Stomach smooth muscle (tissue), 2 donors: ENCODE measurements at regions not wholly inside any gene's neighbourhood (a gene's known extent, or its start where the extent isn't known, plus 50 kb on each side); places are given as distances from the start of the nearest gene placed in this dataset.

Source experiments
- H3K27ac ChIP-seq: one replicate; pipeline ENCODE4 v1.7.0; 2013; ENCODE audit warnings: mild to moderate bottlenecking, low read length, inconsistent platforms
- H3K27me3 ChIP-seq, 2 donors: one replicate each; pipeline ENCODE4 v1.7.0; 2013; ENCODE audit warnings: low read length in 2 of 2; ENCODE audit not compliant: insufficient read depth in 2 of 2, control insufficient read depth in 1 of 2
- H3K36me3 ChIP-seq, 2 donors: one replicate each; pipeline ENCODE4 v1.7.0; 2013; ENCODE audit warnings: low read length in 2 of 2; ENCODE audit not compliant: control insufficient read depth in 2 of 2, insufficient read depth in 2 of 2
- H3K4me1 ChIP-seq: one replicate; pipeline ENCODE4 v1.7.0; 2013; ENCODE audit warnings: low read length; ENCODE audit not compliant: control insufficient read depth, insufficient read depth
- H3K4me3 ChIP-seq, 2 donors: one replicate each; pipeline ENCODE4 v1.7.0; 2013; ENCODE audit warnings: low read length in 2 of 2
- H3K9ac ChIP-seq, 2 donors: one replicate each; pipeline ENCODE4 v1.7.0; 2013; ENCODE audit warnings: low read length in 2 of 2, mild to moderate bottlenecking in 1 of 2
- H3K9me3 ChIP-seq, 2 donors: one replicate each; pipeline ENCODE4 v1.7.0; 2013; ENCODE audit warnings: low read length in 2 of 2; ENCODE audit not compliant: control insufficient read depth in 2 of 2
- donor health status: healthy.
- donor health status: Pancreatic carcinoma.

GRCh38 chr10:62911210-62911963 lies 95.2 kb upstream of the EGR2 start:
- H3K4me1 ChIP-seq = peaks cover 14% of the 10 kb centered on the region
- H3K4me3 ChIP-seq = no peak overlapping the region
- no peak overlapping the region for H3K27ac ChIP-seq
- H3K9me3 ChIP-seq = no peaks in the 10 kb centered on the region
- no peaks in the 10 kb centered on the region for H3K27me3 ChIP-seq
- no peak overlapping the region for H3K9ac ChIP-seq
- no peaks in the 10 kb centered on the region for H3K36me3 ChIP-seq

GRCh38 chr10:62907470-62908212 lies 91.5 kb upstream of the EGR2 start:
- Histone ChIP-seq H3K4me1 (no peaks in the 10 kb centered on the region), H3K4me3 (no peak overlapping the region), H3K27me3 (no peaks in the 10 kb centered on the region), H3K9me3 (no peaks in the 10 kb centered on the region), H3K9ac (no peak overlapping the region), H3K27ac (no peak overlapping the region), H3K36me3 (no peaks in the 10 kb centered on the region)

- no peak overlapping the region for H3K27ac ChIP-seq
- H3K9ac ChIP-seq = no peak overlapping the region
- H3K27me3 ChIP-seq = no peaks in the 10 kb centered on the region
- H3K9me3 ChIP-seq = no peaks in the 10 kb centered on the region
- H3K36me3 ChIP-seq = no peaks in the 10 kb centered on the region
- H3K4me1 ChIP-seq = no peaks in the 10 kb centered on the region
- no peak overlapping the region for H3K4me3 ChIP-seq
Measured at GRCh38 chr10:62904281-62904875, 88.2 kb upstream of the EGR2 start.

GRCh38 chr10:62903828-62904227 lies 87.7 kb upstream of the EGR2 start:
- H3K9me3 ChIP-seq = no peaks in the 10 kb centered on the region
- no peak overlapping the region for H3K27ac ChIP-seq
- H3K36me3 ChIP-seq = no peaks in the 10 kb centered on the region
- no peaks in the 10 kb centered on the region for H3K27me3 ChIP-seq
- no peaks in the 10 kb centered on the region for H3K4me1 ChIP-seq
- no peak overlapping the region for H3K9ac ChIP-seq
- no peak overlapping the region for H3K4me3 ChIP-seq

- no peak overlapping the region for H3K27ac ChIP-seq
- no peak overlapping the region for H3K4me3 ChIP-seq
- H3K36me3 ChIP-seq = no peaks in the 10 kb centered on the region
- H3K27me3 ChIP-seq = no peaks in the 10 kb centered on the region
- no peaks in the 10 kb centered on the region for H3K4me1 ChIP-seq
- no peaks in the 10 kb centered on the region for H3K9me3 ChIP-seq
- H3K9ac ChIP-seq = no peak overlapping the region
Measured at GRCh38 chr10:62900829-62901571, 84.8 kb upstream of the EGR2 start.

- H3K9me3 ChIP-seq = no peaks in the 10 kb centered on the region
Measured at GRCh38 chr10:62899311-62899710, 83.1 kb upstream of the EGR2 start.

GRCh38 chr10:62895063-62895462 lies 78.9 kb upstream of the EGR2 start:
- no peaks in the 10 kb centered on the region for H3K36me3 ChIP-seq
- no peaks in the 10 kb centered on the region for H3K27me3 ChIP-seq
- H3K9me3 ChIP-seq = no peaks in the 10 kb centered on the region
- H3K4me3 ChIP-seq = no peak overlapping the region
- no peak overlapping the region for H3K9ac ChIP-seq
- H3K4me1 ChIP-seq = no peaks in the 10 kb centered on the region
- no peak overlapping the region for H3K27ac ChIP-seq

More at GRCh38 chr10:62899311-62899710, 83.1 kb upstream of the EGR2 start:
- Histone ChIP-seq H3K4me3 (no peak overlapping the region), H3K36me3 (no peaks in the 10 kb centered on the region), H3K4me1 (no peaks in the 10 kb centered on the region), H3K27ac (no peak overlapping the region), H3K27me3 (no peaks in the 10 kb centered on the region), H3K9ac (no peak overlapping the region)

GRCh38 chr10:62894156-62894555 lies 78.0 kb upstream of the EGR2 start:
- no peak overlapping the region for H3K27ac ChIP-seq
- H3K9ac ChIP-seq = no peak overlapping the region
- no peak overlapping the region for H3K4me3 ChIP-seq
- H3K9me3 ChIP-seq = no peaks in the 10 kb centered on the region
- H3K36me3 ChIP-seq = no peaks in the 10 kb centered on the region
- no peaks in the 10 kb centered on the region for H3K4me1 ChIP-seq
- no peaks in the 10 kb centered on the region for H3K27me3 ChIP-seq

GRCh38 chr10:62893036-62893435 lies 76.9 kb upstream of the EGR2 start:
- Histone ChIP-seq H3K9me3 (no peaks in the 10 kb centered on the region), H3K27me3 (no peaks in the 10 kb centered on the region), H3K4me1 (no peaks in the 10 kb centered on the region), H3K36me3 (no peaks in the 10 kb centered on the region), H3K9ac (no peak overlapping the region), H3K27ac (no peak overlapping the region), H3K4me3 (no peak overlapping the region)

- no peaks in the 10 kb centered on the region for H3K27me3 ChIP-seq
- H3K4me3 ChIP-seq = no peak overlapping the region
- no peak overlapping the region for H3K9ac ChIP-seq
- H3K9me3 ChIP-seq = no peaks in the 10 kb centered on the region
- no peaks in the 10 kb centered on the region for H3K36me3 ChIP-seq
- no peaks in the 10 kb centered on the region for H3K4me1 ChIP-seq
- H3K27ac ChIP-seq = no peak overlapping the region
Measured at GRCh38 chr10:62890395-62890794, 74.2 kb upstream of the EGR2 start.
